K562 (cell line): ENCODE measurements at regions not wholly inside any gene's neighbourhood (a gene's known extent, or its start where the extent isn't known, plus 50 kb on each side); places are given as distances from the start of the nearest gene placed in this dataset.

Source experiments
- ATAC-seq: fragments of 200-7000 bp; cut with Tn5 transposase; 3 replicates; pipeline ENCODE4 v1.9.1; 2020; ENCODE audit warnings: moderate library complexity
- BruUV-seq: library from RNA; stranded (reverse); fragments of 400-500 nt; replicated peaks from 2 replicates; lab custom pipeline; 2021; lab: Mats Ljungman, UMichigan
- CTCF ChIA-PET: fragments of 300-600 bp; formaldehyde crosslinking; extraction: SDS; loops from one replicate; lab custom pipeline; 2021; ENCODE audit warnings: low intra/inter-chr PET ratio; lab: Yijun Ruan, JAX
- POLR2A ChIA-PET: fragments of 300-600, 350-650 bp; sonication (Branson Sonifier 250); formaldehyde crosslinking; extraction: SDS; loops from one replicate; lab custom pipeline; 2021; ENCODE audit warnings: antibody characterized with exemption, inconsistent platforms; lab: Yijun Ruan, JAX
- DNase-seq, 4 experiments: peaks; one replicate each; pipeline versions ENCODE4 v3.0.0 to v3.0.0-alpha.2; 2011 to 2018; ENCODE audit warnings: low spot score in 3 of 4, mixed read lengths in 3 of 4; ENCODE audit errors: extremely low read depth in 1 of 4
- FAIRE-seq: peaks from 2 replicates; lab custom pipeline; 2011; peaks lifted over from hg19 to GRCh38; lab: Jason Lieb, UNC
- H2AFZ ChIP-seq: 2 replicates; pipeline ENCODE4 v1.6.0; 2011; ENCODE audit warnings: low read depth, low read length, control low read depth, inconsistent platforms
- H3K27ac ChIP-seq: fragments of 200-600 bp; 3 replicates; pipeline ENCODE4 v1.8.0; 2011; ENCODE audit warnings: low read depth, mild to moderate bottlenecking, control low read depth, inconsistent platforms, low read length, moderate library complexity, mixed read lengths; ENCODE audit errors: extremely low read depth
- H3K27me3 ChIP-seq, 2 experiments: fragments of 300-600 bp in 1 of 2; 2 replicates in 1 of 2; 3 replicates in 1 of 2; pipeline versions ENCODE4 v1.6.0 to v1.8.0; 2011; ENCODE audit warnings: inconsistent platforms in 2 of 2, low read length in 2 of 2, mild to moderate bottlenecking in 1 of 2, mixed read lengths in 1 of 2, moderate library complexity in 1 of 2; ENCODE audit not compliant: control insufficient read depth in 2 of 2, insufficient read depth in 2 of 2
- H3K36me3 ChIP-seq: fragments of 300-600 bp; 3 replicates; pipeline ENCODE4 v1.8.0; 2011; ENCODE audit warnings: mild to moderate bottlenecking, low read length, inconsistent platforms; ENCODE audit not compliant: control insufficient read depth, insufficient read depth
- H3K4me1 ChIP-seq, 2 experiments: fragments of 200-600 bp in 1 of 2; replicated peaks in 1 of 2; 2 replicates in 1 of 2; 3 replicates in 1 of 2; pipeline versions ENCODE4 v1.5.1 to v1.8.0; 2011; ENCODE audit warnings: inconsistent platforms in 2 of 2, low read length in 2 of 2, mild to moderate bottlenecking in 1 of 2, mixed read lengths in 1 of 2, moderate library complexity in 1 of 2; ENCODE audit not compliant: control insufficient read depth in 2 of 2, insufficient read depth in 2 of 2
- H3K4me2 ChIP-seq: 2 replicates; pipeline ENCODE4 v1.6.1; 2011; ENCODE audit warnings: low read length, control low read depth, inconsistent platforms, mixed read lengths; ENCODE audit not compliant: insufficient read depth
- H3K4me3 ChIP-seq: fragments of 200-600 bp; sonication (generic), shearing (Covaris generic); 2 replicates; pipeline ENCODE4 v1.5.1; 2016; ENCODE audit warnings: control low read depth, inconsistent platforms
- H3K79me2 ChIP-seq: fragments of 200-600 bp; 3 replicates; pipeline ENCODE4 v1.8.0; 2011; ENCODE audit warnings: low read length, inconsistent platforms; ENCODE audit not compliant: control insufficient read depth, insufficient read depth
- H3K9ac ChIP-seq, 2 experiments: 2 replicates each; pipeline versions ENCODE4 v1.6.0 to v1.6.1; 2011; ENCODE audit warnings: low read depth in 2 of 2, low read length in 2 of 2, control low read depth in 1 of 2, inconsistent platforms in 1 of 2, mild to moderate bottlenecking in 1 of 2, mixed read lengths in 1 of 2; ENCODE audit not compliant: insufficient read depth in 1 of 2
- H3K9me1 ChIP-seq: one replicate; pipeline ENCODE4 v1.6.0; 2011; ENCODE audit warnings: inconsistent platforms, mild to moderate bottlenecking, low read length, moderate library complexity; ENCODE audit not compliant: control insufficient read depth, insufficient read depth
- H3K9me3 ChIP-seq: replicated peaks from 2 replicates; pipeline ENCODE4 v1.5.1; 2011; ENCODE audit warnings: low read depth, low read length, inconsistent platforms; ENCODE audit not compliant: control insufficient read depth, insufficient read depth
- H4K20me1 ChIP-seq: replicated peaks from 2 replicates; pipeline ENCODE4 v1.6.1; 2011; ENCODE audit warnings: low read length, inconsistent platforms, mixed read lengths; ENCODE audit not compliant: control insufficient read depth, insufficient read depth
- IFI16 ChIP-seq: fragments of 250-450 bp; sonication (Bioruptor Pico); IDR thresholded peaks from 2 replicates; pipeline ENCODE4 v2.1.2; 2022; ENCODE audit warnings: mild to moderate bottlenecking, inconsistent platforms
- KDM1A ChIP-seq, 2 experiments: fragments of 450-650 bp; IDR thresholded peaks; 2 replicates each; pipeline ENCODE4 v1.6.1; 2016; ENCODE audit warnings: mild to moderate bottlenecking in 2 of 2
- NFXL1 ChIP-seq: fragments of 450-650 bp; formaldehyde crosslinking; IDR thresholded peaks from 2 replicates; pipeline ENCODE4 v1.4.0; 2021; ENCODE audit warnings: mild to moderate bottlenecking
- YY1 ChIP-seq, 3 experiments: IDR thresholded peaks; 2 replicates each; pipeline ENCODE4 v1.6.1; 2011; ENCODE audit warnings: low read length in 2 of 3, mild to moderate bottlenecking in 2 of 3, moderate library complexity in 2 of 3, borderline replicate concordance in 1 of 3, control low read depth in 1 of 3, low read depth in 1 of 3; ENCODE audit not compliant: insufficient read depth in 3 of 3, insufficient replicate concordance in 2 of 3, control insufficient read depth in 1 of 3, insufficient read length in 1 of 3; ENCODE audit errors: extremely low read depth in 1 of 3
- ZC3H8 ChIP-seq: fragments of 450-650 bp; IDR thresholded peaks from 2 replicates; pipeline ENCODE4 v1.6.1; 2017
- ZNF274 ChIP-seq: IDR thresholded peaks from 2 replicates; pipeline ENCODE4 v1.6.1; 2011; ENCODE audit warnings: low read depth, mild to moderate bottlenecking, low read length, moderate library complexity, borderline replicate concordance
- ZNF282 ChIP-seq: sonication (generic); formaldehyde crosslinking; IDR thresholded peaks from 2 replicates; pipeline ENCODE4 v1.8.1; 2023; ENCODE audit warnings: missing genetic modification reagents
- WGBS: fragments of 100-300 bp; shearing (Covaris generic); methylation state at CpG from one replicate; pipeline ENCODE4 v1.1.6; 2016; ENCODE audit warnings: low coverage, mixed read lengths; ENCODE audit not compliant: insufficient coverage; ENCODE audit errors: missing lambda C conversion rate; 5-methylcytosine and 5-hydroxymethylcytosine counted together
- in situ Hi-C: fragments of 300-500 bp; cut with MboI; formaldehyde crosslinking; loops from 4 replicates; pipeline ENCODE4 v1.15.0; 2018; ENCODE audit warnings: inconsistent platforms, mixed read lengths
- intact Hi-C: fragments of 100-400 bp; cut with micrococcal nuclease; formaldehyde crosslinking; loops from 2 replicates; pipeline ENCODE4 v1.14.2; 2022
- TF ChIP-seq, protein P1 (sequence below): fragments of 250-450 bp; sonication (Bioruptor Pico); IDR thresholded peaks from 2 replicates; pipeline ENCODE4 v1.5.0; 2021; ENCODE audit warnings: mild to moderate bottlenecking, moderate library complexity
- TF ChIP-seq, protein P2 (sequence below), 3 experiments: fragments of 200-800 bp in 1 of 3; sonication (Bioruptor generic) in 1 of 3; sonication (generic) in 1 of 3; formaldehyde crosslinking in 1 of 3; IDR thresholded peaks; 2 replicates each; pipeline versions ENCODE4 v1.6.1 to v1.8.0; 2016 to 2022; ENCODE audit warnings: mild to moderate bottlenecking in 2 of 3, missing compliant biosample characterization in 2 of 3, missing genetic modification characterization in 2 of 3, missing genetic modification reagents in 1 of 3

DNA sequence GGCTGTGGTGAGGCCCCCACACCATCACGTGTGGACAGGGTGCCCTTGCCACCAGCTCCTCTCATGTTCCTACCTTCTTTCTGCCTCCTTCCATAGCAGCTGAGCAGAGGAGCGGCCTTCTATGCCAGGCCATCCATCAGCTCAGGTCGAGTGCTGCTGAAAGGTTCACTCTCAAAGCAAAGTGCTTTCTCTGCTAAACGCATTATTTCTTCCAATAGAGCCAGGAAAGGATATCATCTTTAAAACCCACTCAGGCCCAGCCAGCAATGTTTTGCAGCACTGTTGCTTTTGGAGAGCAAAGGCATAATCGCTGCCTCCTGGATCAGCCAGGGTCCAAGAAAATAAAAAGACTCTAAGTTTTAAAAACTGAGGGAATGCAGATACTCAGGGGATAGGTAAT, 54.9 kb upstream of the GPRC5B start:
- Histone ChIP-seq H3K4me2 (no peak overlapping the region), H3K4me3 (no peak overlapping the region), H3K4me1 (no peaks in the 10 kb centered on the region), H3K9ac (no peak overlapping the region), H3K79me2 (no peaks in the 10 kb centered on the region), H3K9me3 (no peaks in the 10 kb centered on the region), H2AFZ (no peak overlapping the region), H3K27me3 (no peaks in the 10 kb centered on the region), H3K36me3 (no peaks in the 10 kb centered on the region)
- intact Hi-C loops: no loop called here
- no peak for DNase-seq
- WGBS: 0% methylated on average over 5 of the region's 5 CpGs
- FAIRE-seq: no peak
- CTCF ChIA-PET: no interaction called here
- POLR2A ChIA-PET: no interaction called here
- no TSS peak for BruUV-seq
- no peak for TF ChIP-seq ZNF282 (CRISPR knock-in tag)
- TF ChIP-seq ZC3H8: no peak
- TF ChIP-seq KDM1A (IDR thresholded peaks at IDR 0.05): no peak
- TF ChIP-seq, all 486 proteins: peak for 0
- in situ Hi-C loops: no loop called here
- Histone ChIP-seq H3K9me1 (no peaks in the 10 kb centered on the region), H4K20me1 (no peaks in the 10 kb centered on the region; the same call in 1 of the 2 replicates), H3K27ac (no peak overlapping the region)
- ATAC-seq: no peak

DNA sequence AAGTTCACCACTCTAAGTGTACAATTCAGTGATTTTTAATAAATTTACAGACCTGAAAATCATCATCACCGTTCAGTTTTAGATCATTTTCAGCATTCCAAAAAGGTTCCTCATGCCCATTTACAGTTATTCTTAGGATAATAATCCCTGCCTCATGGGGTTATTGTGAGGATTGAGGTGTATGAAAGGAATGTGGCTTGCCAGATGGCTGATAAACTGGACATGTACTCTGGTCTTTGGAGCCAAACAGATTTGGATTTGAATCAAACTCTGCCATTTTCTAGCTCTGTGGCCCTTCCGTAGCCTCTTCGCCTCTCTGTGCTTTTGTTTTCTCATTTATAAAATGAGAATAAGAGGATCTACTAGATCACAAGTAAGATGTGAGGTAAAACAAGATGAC, 53.9 kb upstream of the GPRC5B start:
- ChIA-PET CTCF (no interaction called here), POLR2A (no interaction called here)
- WGBS: 0% methylated on average over 3 of the region's 3 CpGs
- DNase-seq (no peak), FAIRE-seq (no peak), ATAC-seq (no peak)
- H4K20me1 ChIP-seq: no peaks in the 10 kb centered on the region
- no peak overlapping the region for H3K27ac ChIP-seq
- no peaks in the 10 kb centered on the region for H3K36me3 ChIP-seq
- no peaks in the 10 kb centered on the region for H3K27me3 ChIP-seq
- in situ Hi-C loops: no loop called here
- no peak overlapping the region for H3K4me3 ChIP-seq
- no peak overlapping the region for H2AFZ ChIP-seq
- no peak overlapping the region for H3K9ac ChIP-seq
- H3K4me1 ChIP-seq: no peaks in the 10 kb centered on the region
- no peaks in the 10 kb centered on the region for H3K79me2 ChIP-seq
- intact Hi-C loops: no loop called here
- BruUV-seq: no TSS peak
- no peaks in the 10 kb centered on the region for H3K9me1 ChIP-seq
- H3K9me3 ChIP-seq: no peaks in the 10 kb centered on the region
- no peak overlapping the region for H3K4me2 ChIP-seq
- TF ChIP-seq IFI16 (no peak), NFXL1 (CRISPR knock-in tag) (no peak), YY1 (IDR thresholded peaks at IDR 0.05; ENCODE audit: borderline replicate concordance in 1 of 3, control insufficient read depth in 1 of 3, extremely low read depth in 1 of 3, insufficient read depth in 3 of 3, insufficient read length in 1 of 3, insufficient replicate concordance in 2 of 3, low read depth in 1 of 3, low read length in 2 of 3) (no peak), ZNF274 (no peak)
- TF ChIP-seq, protein P1, sequence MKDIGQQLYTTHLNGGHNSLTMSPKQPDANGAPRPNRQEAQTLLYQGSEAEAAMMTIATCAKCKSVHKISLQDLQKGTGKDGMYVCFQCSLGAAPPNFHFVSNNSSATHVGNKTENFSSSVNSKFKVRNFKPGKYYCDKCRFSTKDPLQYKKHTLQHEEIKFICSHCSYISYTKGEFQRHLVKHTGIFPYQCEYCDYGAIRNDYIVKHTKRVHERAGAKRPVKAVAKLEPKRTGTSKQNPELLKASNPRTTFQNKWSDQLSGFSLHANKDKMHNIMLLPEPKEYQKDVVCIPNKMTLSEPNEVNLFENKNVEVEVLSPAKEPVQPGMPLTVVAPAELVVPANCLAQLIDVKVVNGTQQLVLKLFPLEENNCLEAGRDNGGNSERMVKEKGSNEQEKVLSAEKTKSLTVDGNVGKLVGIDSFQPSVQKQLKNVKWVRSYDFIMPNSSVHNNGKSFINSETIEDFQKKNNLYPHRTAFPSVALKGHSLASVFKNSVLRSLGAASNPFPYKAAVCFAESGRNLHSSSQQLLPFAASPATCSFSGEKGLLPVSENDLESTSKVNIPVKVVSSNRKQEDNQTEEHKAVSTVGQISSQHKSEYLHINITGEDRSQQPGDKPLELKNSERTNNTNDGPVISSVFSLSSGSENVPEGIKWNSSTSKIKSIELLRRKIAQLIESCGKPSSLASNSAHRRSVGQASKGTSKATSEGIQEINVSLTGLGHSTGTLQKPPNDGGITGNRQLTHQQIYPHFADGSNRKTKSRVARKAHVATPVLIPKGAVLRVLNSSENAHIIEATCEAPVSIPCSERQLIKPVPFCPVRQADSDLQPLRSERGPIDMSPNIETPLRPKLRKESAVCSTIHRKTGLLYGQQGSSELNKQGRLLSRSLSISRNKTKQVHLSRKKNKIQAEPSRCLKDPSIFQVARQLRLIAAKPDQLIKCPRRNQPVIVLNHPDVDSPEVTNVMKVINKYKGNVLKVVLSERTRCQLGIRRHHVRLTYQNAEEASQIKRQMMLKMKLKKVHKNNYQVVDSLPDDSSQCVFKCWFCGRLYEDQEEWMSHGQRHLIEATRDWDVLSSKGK (CRISPR knock-in tag): no peak
- TF ChIP-seq, protein P2, sequence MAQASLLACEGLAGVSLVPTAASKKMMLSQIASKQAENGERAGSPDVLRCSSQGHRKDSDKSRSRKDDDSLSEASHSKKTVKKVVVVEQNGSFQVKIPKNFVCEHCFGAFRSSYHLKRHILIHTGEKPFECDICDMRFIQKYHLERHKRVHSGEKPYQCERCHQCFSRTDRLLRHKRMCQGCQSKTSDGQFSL (CRISPR knock-in tag; IDR thresholded peaks at IDR 0.05): no peak
- TF ChIP-seq, protein P2 (tag; IDR thresholded peaks at IDR 0.05): no peak
